ENCODE measurements at regions not wholly inside any gene's neighbourhood (a gene's known extent, or its start where the extent isn't known, plus 50 kb on each side); places are given as distances from the start of the nearest gene placed in this dataset.

DNA sequence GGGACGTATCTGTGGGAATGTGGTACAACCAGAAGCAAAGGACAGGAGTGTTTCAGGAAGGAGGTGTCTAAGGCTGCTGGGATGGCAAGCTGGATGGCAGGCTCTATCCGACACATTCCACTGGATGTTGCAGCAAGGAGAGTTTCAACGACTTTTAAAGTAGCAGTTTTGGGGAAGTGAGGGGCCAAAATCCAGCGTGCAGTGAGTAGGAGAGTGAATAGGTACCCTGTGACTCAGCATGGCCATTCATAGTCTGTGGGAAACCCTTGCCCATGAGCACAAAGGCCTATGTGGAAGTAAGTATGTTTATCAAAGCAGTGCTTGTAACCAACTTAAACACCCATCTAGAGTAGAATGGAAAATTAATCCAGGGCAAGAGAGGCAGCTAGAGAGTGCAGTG is 664.7 kb downstream of the ACTL7B start:
- TF ChIP-seq RXRA (IDR thresholded peaks at IDR 0.05): no peak
- no peak for TF ChIP-seq CTCF (IDR thresholded peaks at IDR 0.05; ENCODE audit: low read depth, low read length, missing input control)
- no peak for TF ChIP-seq RAD21 (IDR thresholded peaks at IDR 0.05)
- TF ChIP-seq, protein P1, sequence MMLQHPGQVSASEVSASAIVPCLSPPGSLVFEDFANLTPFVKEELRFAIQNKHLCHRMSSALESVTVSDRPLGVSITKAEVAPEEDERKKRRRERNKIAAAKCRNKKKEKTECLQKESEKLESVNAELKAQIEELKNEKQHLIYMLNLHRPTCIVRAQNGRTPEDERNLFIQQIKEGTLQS (IDR thresholded peaks at IDR 0.05): no peak
- TF ChIP-seq JUND (IDR thresholded peaks at IDR 0.05): no peak
- no peak for TF ChIP-seq SP1 (IDR thresholded peaks at IDR 0.05)
- TF ChIP-seq, protein P2, sequence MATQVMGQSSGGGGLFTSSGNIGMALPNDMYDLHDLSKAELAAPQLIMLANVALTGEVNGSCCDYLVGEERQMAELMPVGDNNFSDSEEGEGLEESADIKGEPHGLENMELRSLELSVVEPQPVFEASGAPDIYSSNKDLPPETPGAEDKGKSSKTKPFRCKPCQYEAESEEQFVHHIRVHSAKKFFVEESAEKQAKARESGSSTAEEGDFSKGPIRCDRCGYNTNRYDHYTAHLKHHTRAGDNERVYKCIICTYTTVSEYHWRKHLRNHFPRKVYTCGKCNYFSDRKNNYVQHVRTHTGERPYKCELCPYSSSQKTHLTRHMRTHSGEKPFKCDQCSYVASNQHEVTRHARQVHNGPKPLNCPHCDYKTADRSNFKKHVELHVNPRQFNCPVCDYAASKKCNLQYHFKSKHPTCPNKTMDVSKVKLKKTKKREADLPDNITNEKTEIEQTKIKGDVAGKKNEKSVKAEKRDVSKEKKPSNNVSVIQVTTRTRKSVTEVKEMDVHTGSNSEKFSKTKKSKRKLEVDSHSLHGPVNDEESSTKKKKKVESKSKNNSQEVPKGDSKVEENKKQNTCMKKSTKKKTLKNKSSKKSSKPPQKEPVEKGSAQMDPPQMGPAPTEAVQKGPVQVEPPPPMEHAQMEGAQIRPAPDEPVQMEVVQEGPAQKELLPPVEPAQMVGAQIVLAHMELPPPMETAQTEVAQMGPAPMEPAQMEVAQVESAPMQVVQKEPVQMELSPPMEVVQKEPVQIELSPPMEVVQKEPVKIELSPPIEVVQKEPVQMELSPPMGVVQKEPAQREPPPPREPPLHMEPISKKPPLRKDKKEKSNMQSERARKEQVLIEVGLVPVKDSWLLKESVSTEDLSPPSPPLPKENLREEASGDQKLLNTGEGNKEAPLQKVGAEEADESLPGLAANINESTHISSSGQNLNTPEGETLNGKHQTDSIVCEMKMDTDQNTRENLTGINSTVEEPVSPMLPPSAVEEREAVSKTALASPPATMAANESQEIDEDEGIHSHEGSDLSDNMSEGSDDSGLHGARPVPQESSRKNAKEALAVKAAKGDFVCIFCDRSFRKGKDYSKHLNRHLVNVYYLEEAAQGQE (IDR thresholded peaks at IDR 0.05): no peak
- TF ChIP-seq GABPA (IDR thresholded peaks at IDR 0.05 in 1 of 2, conservative IDR thresholded peaks at IDR 0.05 in 1 of 2): no peak
- TF ChIP-seq HNF4A (conservative IDR thresholded peaks at IDR 0.05): no peak
- TF ChIP-seq YY1 (IDR thresholded peaks at IDR 0.05): no peak
- no peak for TF ChIP-seq TAF1 (conservative IDR thresholded peaks at IDR 0.05)
